NB4 (cell line): ENCODE measurements at regions not wholly inside any gene's neighbourhood (a gene's known extent, or its start where the extent isn't known, plus 50 kb on each side); places are given as distances from the start of the nearest gene placed in this dataset.

ENCODE experiments used
- MYC ChIP-seq: IDR thresholded peaks from 2 replicates; pipeline ENCODE4 v1.6.1; 2011; ENCODE audit warnings: low read depth, low read length
- POLR2A ChIP-seq: IDR thresholded peaks from 2 replicates; pipeline ENCODE4 v1.6.1; 2011; ENCODE audit warnings: mild to moderate bottlenecking; ENCODE audit not compliant: insufficient read length; ENCODE audit errors: extremely low read depth
- TF ChIP-seq, protein P1 (sequence below): IDR thresholded peaks from one replicate; pipeline ENCODE4 v1.5.1; 2012; ENCODE audit warnings: low read depth, low read length
- TF ChIP-seq, protein P2 (sequence below): IDR thresholded peaks from 2 replicates; pipeline ENCODE4 v1.6.1; 2011; ENCODE audit warnings: low read depth, low read length

DNA sequence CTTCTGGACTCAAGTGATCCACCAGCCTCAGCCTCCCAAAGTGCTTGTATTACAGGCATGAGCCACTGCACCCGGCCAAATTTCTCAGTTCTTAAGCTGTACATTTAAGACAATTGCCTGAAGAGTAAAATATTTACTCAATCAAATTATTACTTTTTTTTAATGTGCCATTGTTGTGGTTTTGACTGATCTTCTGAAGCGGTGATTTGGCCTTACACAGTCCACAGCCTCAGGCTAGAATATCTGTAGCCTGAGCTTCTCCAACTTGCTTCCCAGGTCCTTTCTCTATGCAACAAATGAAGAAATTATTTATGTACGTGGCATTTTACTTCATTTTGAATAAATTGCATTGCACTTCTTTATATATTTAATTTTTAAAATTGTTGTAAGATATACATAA, 281.3 kb downstream of the KLF5 start:
- TF ChIP-seq, protein P1, sequence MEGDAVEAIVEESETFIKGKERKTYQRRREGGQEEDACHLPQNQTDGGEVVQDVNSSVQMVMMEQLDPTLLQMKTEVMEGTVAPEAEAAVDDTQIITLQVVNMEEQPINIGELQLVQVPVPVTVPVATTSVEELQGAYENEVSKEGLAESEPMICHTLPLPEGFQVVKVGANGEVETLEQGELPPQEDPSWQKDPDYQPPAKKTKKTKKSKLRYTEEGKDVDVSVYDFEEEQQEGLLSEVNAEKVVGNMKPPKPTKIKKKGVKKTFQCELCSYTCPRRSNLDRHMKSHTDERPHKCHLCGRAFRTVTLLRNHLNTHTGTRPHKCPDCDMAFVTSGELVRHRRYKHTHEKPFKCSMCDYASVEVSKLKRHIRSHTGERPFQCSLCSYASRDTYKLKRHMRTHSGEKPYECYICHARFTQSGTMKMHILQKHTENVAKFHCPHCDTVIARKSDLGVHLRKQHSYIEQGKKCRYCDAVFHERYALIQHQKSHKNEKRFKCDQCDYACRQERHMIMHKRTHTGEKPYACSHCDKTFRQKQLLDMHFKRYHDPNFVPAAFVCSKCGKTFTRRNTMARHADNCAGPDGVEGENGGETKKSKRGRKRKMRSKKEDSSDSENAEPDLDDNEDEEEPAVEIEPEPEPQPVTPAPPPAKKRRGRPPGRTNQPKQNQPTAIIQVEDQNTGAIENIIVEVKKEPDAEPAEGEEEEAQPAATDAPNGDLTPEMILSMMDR: no peak
- TF ChIP-seq, protein P2, sequence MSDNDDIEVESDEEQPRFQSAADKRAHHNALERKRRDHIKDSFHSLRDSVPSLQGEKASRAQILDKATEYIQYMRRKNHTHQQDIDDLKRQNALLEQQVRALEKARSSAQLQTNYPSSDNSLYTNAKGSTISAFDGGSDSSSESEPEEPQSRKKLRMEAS: no peak
- no peak for TF ChIP-seq POLR2A
- no peak for TF ChIP-seq MYC
